GM12878 (cell line): ENCODE measurements at regions not wholly inside any gene's neighbourhood (a gene's known extent, or its start where the extent isn't known, plus 50 kb on each side); places are given as distances from the start of the nearest gene placed in this dataset.

Experiments used
- ATAC-seq: fragments of 200-7000 bp; cut with Tn5 transposase; 3 replicates; pipeline ENCODE4 v1.9.1; 2020; ENCODE audit warnings: mild to moderate bottlenecking, moderate library complexity
- BruUV-seq: library from RNA; stranded (reverse); fragments of 400-500 nt; replicated peaks from 2 replicates; lab custom pipeline; 2021; lab: Mats Ljungman, UMichigan
- CTCF ChIA-PET: fragments of 300-600 bp; sonication (Branson Sonifier 250); formaldehyde crosslinking; extraction: SDS; loops from one replicate; lab custom pipeline; 2021; ENCODE audit warnings: inconsistent platforms; lab: Yijun Ruan, JAX
- POLR2A ChIA-PET: fragments of 350-600 bp; formaldehyde crosslinking; extraction: SDS; loops from one replicate; lab custom pipeline; 2021; ENCODE audit warnings: inconsistent platforms; lab: Charles Lee
- RAD21 ChIA-PET: fragments of 300-600 bp; sonication (Branson Sonifier 250); formaldehyde crosslinking; loops from one replicate; lab custom pipeline; 2023; ENCODE audit warnings: antibody characterized with exemption; ENCODE audit not compliant: unreplicated experiment; lab: Charles Lee
- SMC1A ChIA-PET: fragments of 300-600 bp; sonication (Branson Sonifier 250); formaldehyde crosslinking; loops from one replicate; lab custom pipeline; 2023; ENCODE audit not compliant: unreplicated experiment, uncharacterized antibody; lab: Charles Lee
- DNase-seq: peaks from one replicate; pipeline ENCODE4 v3.0.0-alpha.2; 2011; ENCODE audit warnings: low read depth, low spot score
- FAIRE-seq: peaks from 3 replicates; lab custom pipeline; 2011; peaks lifted over from hg19 to GRCh38; lab: Jason Lieb, UNC
- H2AFZ ChIP-seq: 2 replicates; pipeline ENCODE4 v1.6.0; 2011; ENCODE audit warnings: low read depth, low read length, control low read depth; ENCODE audit not compliant: control insufficient read depth
- H3K27ac ChIP-seq: 2 replicates; pipeline ENCODE4 v1.5.1; 2011; ENCODE audit warnings: control low read depth; ENCODE audit not compliant: control insufficient read depth, insufficient read depth
- H3K27me3 ChIP-seq, 2 experiments: replicated peaks in 1 of 2; 2 replicates each; pipeline versions ENCODE4 v1.6.0 to v1.6.1; 2011; ENCODE audit warnings: low read length in 1 of 2; ENCODE audit not compliant: control insufficient read depth in 2 of 2, insufficient read depth in 2 of 2
- H3K36me3 ChIP-seq, 2 experiments: 2 replicates each; pipeline ENCODE4 v1.5.1; 2011; ENCODE audit warnings: low read length in 1 of 2; ENCODE audit not compliant: control insufficient read depth in 2 of 2, insufficient read depth in 2 of 2
- H3K4me1 ChIP-seq: 2 replicates; pipeline ENCODE4 v1.6.1; 2011; ENCODE audit warnings: mild to moderate bottlenecking, low read length, moderate library complexity, mixed read lengths; ENCODE audit not compliant: control insufficient read depth, insufficient read depth
- H3K4me2 ChIP-seq: 2 replicates; pipeline ENCODE4 v1.6.0; 2011; ENCODE audit warnings: control low read depth; ENCODE audit not compliant: control insufficient read depth, insufficient read depth
- H3K4me3 ChIP-seq: fragments of 200-600 bp; sonication (generic); 2 replicates; pipeline ENCODE4 v1.5.1; 2016
- H3K79me2 ChIP-seq: 2 replicates; pipeline ENCODE4 v1.6.0; 2011; ENCODE audit warnings: low read length; ENCODE audit not compliant: control insufficient read depth, insufficient read depth
- H3K9ac ChIP-seq: 2 replicates; pipeline ENCODE4 v1.8.0; 2011; ENCODE audit warnings: low read length, control low read depth, mixed read lengths; ENCODE audit not compliant: control insufficient read depth, insufficient read depth
- H3K9me3 ChIP-seq: replicated peaks from 3 replicates; pipeline ENCODE4 v1.5.1; 2011; ENCODE audit warnings: mild to moderate bottlenecking, low read length; ENCODE audit not compliant: control insufficient read depth, insufficient read depth
- H4K20me1 ChIP-seq: 2 replicates; pipeline ENCODE4 v1.6.0; 2011; ENCODE audit not compliant: control insufficient read depth, insufficient read depth
- CBX5 ChIP-seq: sonication (generic); IDR thresholded peaks from 2 replicates; pipeline ENCODE4 v1.6.1; 2016; ENCODE audit warnings: low read depth, moderate library complexity, mild to moderate bottlenecking, inconsistent platforms
- ESRRA ChIP-seq: IDR thresholded peaks from 2 replicates; pipeline ENCODE4 v1.6.1; 2012; ENCODE audit warnings: mild to moderate bottlenecking, low read length, improper control_type of control experiment
- FOS ChIP-seq: IDR thresholded peaks from 3 replicates; pipeline ENCODE4 v1.6.1; 2011; ENCODE audit warnings: borderline replicate concordance; ENCODE audit not compliant: insufficient read length; ENCODE audit errors: extremely low read depth
- HDAC6 ChIP-seq: fragments of 200-600 bp; sonication (generic); IDR thresholded peaks from one replicate; pipeline ENCODE4 v1.8.0; 2017; ENCODE audit warnings: antibody characterized with exemption; ENCODE audit not compliant: unreplicated experiment
- LARP7 ChIP-seq: fragments of 450-650 bp; IDR thresholded peaks from 2 replicates; pipeline ENCODE4 v1.6.1; 2017; ENCODE audit warnings: mild to moderate bottlenecking
- MTA3 ChIP-seq: IDR thresholded peaks from 2 replicates; pipeline ENCODE4 v1.6.1; 2012; ENCODE audit warnings: low read length, inconsistent platforms, borderline replicate concordance
- MXI1 ChIP-seq: fragments of 150-350 bp; IDR thresholded peaks from 2 replicates; pipeline ENCODE4 v1.6.1; 2011; ENCODE audit warnings: low read depth, mild to moderate bottlenecking, inconsistent platforms, low read length, improper control_type of control experiment
- NFIC ChIP-seq: IDR thresholded peaks from 2 replicates; pipeline ENCODE4 v1.6.1; 2012; ENCODE audit warnings: low read depth, mild to moderate bottlenecking, inconsistent platforms, low read length, moderate library complexity
- NFYA ChIP-seq: IDR thresholded peaks from 2 replicates; pipeline ENCODE4 v1.6.1; 2011; ENCODE audit warnings: low read depth, mild to moderate bottlenecking, low read length, improper control_type of control experiment, borderline replicate concordance
- NFYB ChIP-seq: IDR thresholded peaks from 2 replicates; pipeline ENCODE4 v1.6.1; 2011; ENCODE audit warnings: low read depth, mild to moderate bottlenecking, low read length, improper control_type of control experiment, moderate library complexity; ENCODE audit not compliant: insufficient read depth
- NR2F1 ChIP-seq: fragments of 450-650 bp; conservative IDR thresholded peaks from 2 replicates; pipeline ENCODE4 v1.6.1; 2017; ENCODE audit warnings: mild to moderate bottlenecking
- PAX8 ChIP-seq: fragments of 450-650 bp; IDR thresholded peaks from 2 replicates; pipeline ENCODE4 v1.6.1; 2017; ENCODE audit warnings: mild to moderate bottlenecking, moderate library complexity
- SIX5 ChIP-seq: IDR thresholded peaks from 2 replicates; pipeline ENCODE4 v1.6.1; 2011; ENCODE audit warnings: mild to moderate bottlenecking, low read depth, low read length, moderate library complexity; ENCODE audit not compliant: severe bottlenecking
- SRF ChIP-seq, 2 experiments: IDR thresholded peaks; 2 replicates each; pipeline ENCODE4 v1.6.1; 2011; ENCODE audit warnings: low read depth in 2 of 2, low read length in 2 of 2, mild to moderate bottlenecking in 1 of 2, moderate library complexity in 1 of 2
- TBL1XR1 ChIP-seq: IDR thresholded peaks from 2 replicates; pipeline ENCODE4 v1.6.1; 2012; ENCODE audit warnings: low read depth, low read length, improper control_type of control experiment
- WRNIP1 ChIP-seq: IDR thresholded peaks from 2 replicates; pipeline ENCODE4 v1.6.1; 2011; ENCODE audit warnings: low read depth, low read length, improper control_type of control experiment, borderline replicate concordance
- ZBTB4 ChIP-seq: fragments of 450-650 bp; formaldehyde crosslinking; IDR thresholded peaks from 2 replicates; pipeline ENCODE4 v1.4.0; 2022; ENCODE audit warnings: mild to moderate bottlenecking, moderate library complexity
- WGBS: methylation state at CpG from one replicate; pipeline ENCODE4 v1.1.6; 2016; ENCODE audit warnings: low lambda C conversion rate; ENCODE audit not compliant: insufficient replicate concordance, insufficient coverage; ENCODE audit errors: missing lambda C conversion rate; 5-methylcytosine and 5-hydroxymethylcytosine counted together
- in situ Hi-C: fragments of 300-500 bp; cut with MboI; formaldehyde crosslinking; loops from 9 replicates; pipeline ENCODE4 v1.14.3; 2018; ENCODE audit warnings: mixed read lengths
- intact Hi-C: fragments of 100-400 bp; cut with micrococcal nuclease; formaldehyde crosslinking; loops from one replicate; pipeline ENCODE4 v1.14.2; 2022; ENCODE audit not compliant: unreplicated experiment
- TF ChIP-seq, protein P1 (sequence below): IDR thresholded peaks from 2 replicates; pipeline ENCODE4 v1.6.1; 2012; ENCODE audit warnings: low read depth, low read length, improper control_type of control experiment

- TF ChIP-seq SRF (IDR thresholded peaks at IDR 0.05; ENCODE audit: low read depth in 2 of 2, low read length in 2 of 2) (no peak), FOS (no peak), CBX5 (no peak), MXI1 (no peak), NFYB (no peak), NFYA (no peak), PAX8 (no peak)
- TF ChIP-seq, all 136 proteins: peak for 0
These were observed 417.6 kb downstream of the METTL15 start (continued) for GRCh38 chr11:28525636-28526405.

GRCh38 chr11:28524098-28524497, 415.9 kb downstream of the METTL15 start:
- FAIRE-seq = no peak
- no peak overlapping the region for H3K4me3 ChIP-seq

More at GRCh38 chr11:28524098-28524497, 415.9 kb downstream of the METTL15 start:
- H4K20me1 ChIP-seq = no peaks in the 10 kb centered on the region
- BruUV-seq = no TSS peak
- no peaks in the 10 kb centered on the region for H3K36me3 ChIP-seq
- no peak for ATAC-seq
- ChIA-PET POLR2A (no interaction called here), SMC1A (no interaction called here), RAD21 (no interaction called here), CTCF (no interaction called here)
- no peak overlapping the region for H3K9ac ChIP-seq
- DNase-seq = no peak
- H3K4me2 ChIP-seq = no peak overlapping the region
- H3K27me3 ChIP-seq = no peaks in the 10 kb centered on the region
- H3K79me2 ChIP-seq = no peaks in the 10 kb centered on the region
- no peak overlapping the region for H2AFZ ChIP-seq
- no peaks in the 10 kb centered on the region; the same call in 1 of the 3 replicates for H3K9me3 ChIP-seq
- WGBS = 18% methylated on average over 1 of the region's 1 CpG
- no peaks in the 10 kb centered on the region for H3K4me1 ChIP-seq
- H3K27ac ChIP-seq = no peak overlapping the region
- TF ChIP-seq ESRRA (no peak), LARP7 (no peak), NFIC (no peak), MTA3 (no peak), WRNIP1 (no peak), SIX5 (no peak), NR2F1 (no peak), PAX8 (no peak), TBL1XR1 (no peak), HDAC6 (no peak), ZBTB4 (CRISPR knock-in tag) (no peak)
- TF ChIP-seq, protein P1, sequence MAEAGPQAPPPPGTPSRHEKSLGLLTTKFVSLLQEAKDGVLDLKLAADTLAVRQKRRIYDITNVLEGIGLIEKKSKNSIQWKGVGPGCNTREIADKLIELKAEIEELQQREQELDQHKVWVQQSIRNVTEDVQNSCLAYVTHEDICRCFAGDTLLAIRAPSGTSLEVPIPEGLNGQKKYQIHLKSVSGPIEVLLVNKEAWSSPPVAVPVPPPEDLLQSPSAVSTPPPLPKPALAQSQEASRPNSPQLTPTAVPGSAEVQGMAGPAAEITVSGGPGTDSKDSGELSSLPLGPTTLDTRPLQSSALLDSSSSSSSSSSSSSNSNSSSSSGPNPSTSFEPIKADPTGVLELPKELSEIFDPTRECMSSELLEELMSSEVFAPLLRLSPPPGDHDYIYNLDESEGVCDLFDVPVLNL = no peak
- intact Hi-C loops (loop anchor here (10.0 kb wide), 1 partner anchor 409 kb away; no protein-coding TSS in a partner anchor), in situ Hi-C loops (no loop called here)
